Heart left ventricle (tissue), 13 donors: ENCODE measurements at regions not wholly inside any gene's neighbourhood (a gene's known extent, or its start where the extent isn't known, plus 50 kb on each side); places are given as distances from the start of the nearest gene placed in this dataset.

Source experiments
- CTCF ChIP-seq, 12 donors: fragments of 200-600 bp; sonication (generic) in 4 of 12; IDR thresholded peaks; one replicate each; pipeline versions ENCODE4 v1.5.0 to v1.8.0; 2018 to 2022; ENCODE audit warnings: antibody characterized with exemption in 12 of 12, mild to moderate bottlenecking in 5 of 12
- POLR2A ChIP-seq, 2 donors: fragments of 450-650 bp; IDR thresholded peaks; one replicate each; pipeline ENCODE4 v1.6.1; 2017; ENCODE audit warnings: antibody characterized with exemption in 2 of 2, mild to moderate bottlenecking in 2 of 2, moderate library complexity in 2 of 2
- donor health status: ischemic (EF 13 %, LVEDD 7.1; RV severe dilation, severe dysfunction).
- donor health status: DM: no; HTN: yes; CAD: no.
- donor health status: DM: no; HTN: no; CAD: no.
- donor health status: ischemic (EF 25% LVEDD 6.9; RV normal size, moderate dysfunction).
- donor health status: ischemic (EF 25% LVEDD 5.7; RV mildly dilated, moderate dysfunction).
- donor health status: ischemic (EF 35%, LVEDD 5.7; RV mildly dilated, moderate dysfunction).
- donor health status: nonischemic (EF 11% LVEDD 7.7; RV severe dilation, severe dysfunction).
- donor health status: DM: yes; HTN: yes; CAD: no.
- donor health status: PGD.
- donor health status: ischemic (EF 29% LVEDD 5.4; RV normal size, mild dysfunction).
- donor health status: nonischemic (EF 23%, LVEDD 6.1; RV moderate dilation, normal function).

DNA sequence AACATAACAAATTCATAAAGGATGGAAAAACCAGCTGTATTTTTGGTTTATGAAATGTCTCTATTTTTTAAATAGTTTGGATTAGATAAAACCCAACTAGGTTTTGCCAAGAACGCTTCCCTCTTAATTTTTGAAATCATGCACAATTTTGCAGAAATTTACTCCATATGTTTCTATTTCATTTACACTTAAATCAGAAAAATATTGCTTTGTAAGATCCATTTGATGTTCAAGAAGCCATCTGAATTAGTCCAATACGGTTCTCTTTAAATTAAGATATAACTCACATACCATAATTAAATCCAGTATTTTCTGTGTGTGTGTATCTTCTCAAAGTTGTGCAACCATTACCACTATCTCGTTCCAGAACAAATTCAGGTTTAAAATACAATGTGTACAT, 78.6 kb upstream of the FBXL7 start:
- TF ChIP-seq CTCF (IDR thresholded peaks at IDR 0.05) (no peak), POLR2A (IDR thresholded peaks at IDR 0.05) (no peak)
